ENCODE measurements at regions not wholly inside any gene's neighbourhood (a gene's known extent, or its start where the extent isn't known, plus 50 kb on each side); places are given as distances from the start of the nearest gene placed in this dataset.

DNA sequence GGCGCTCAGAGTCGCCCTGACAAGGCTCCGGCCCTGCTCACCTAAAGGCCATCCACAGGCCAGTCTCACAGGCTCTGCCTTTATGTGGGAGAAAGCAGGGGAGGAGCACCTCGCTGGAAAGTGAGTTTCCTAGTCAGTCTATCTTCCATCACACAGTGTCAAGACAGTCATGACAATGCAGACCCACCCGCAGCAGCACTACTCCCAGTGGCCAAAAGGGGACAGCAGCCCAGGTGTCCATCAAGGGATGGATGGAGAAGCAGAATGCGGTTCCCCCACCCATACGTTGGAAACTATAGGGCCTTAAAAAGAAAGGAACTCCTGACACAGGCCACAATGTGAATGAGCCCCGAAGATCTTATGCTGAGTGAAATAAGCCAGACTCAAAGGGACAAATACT lies 226.8 kb downstream of the ENGASE start:
- no peak for TF ChIP-seq POLR2AphosphoS5 (IDR thresholded peaks at IDR 0.05)
- no peak for TF ChIP-seq POLR2A (IDR thresholded peaks at IDR 0.05)
